ENCODE measurements at regions not wholly inside any gene's neighbourhood (a gene's known extent, or its start where the extent isn't known, plus 50 kb on each side); places are given as distances from the start of the nearest gene placed in this dataset.

- no peak overlapping the region for H3K27ac ChIP-seq
- no peaks in the 10 kb centered on the region for H3K36me3 ChIP-seq
- peaks cover 8% of the 10 kb centered on the region for H3K27me3 ChIP-seq
- TF ChIP-seq CTCF (IDR thresholded peaks at IDR 0.05), result no peak
- no peak overlapping the region for H3K4me3 ChIP-seq (ENCODE audit: low read depth in 1 of 2, low read length in 1 of 2)
- H3K4me1 ChIP-seq (ENCODE audit: control insufficient read depth in 1 of 2, insufficient read depth in 1 of 2, low read depth in 1 of 2, low read length in 1 of 2), result no peaks in the 10 kb centered on the region
- no peaks in the 10 kb centered on the region for H3K9me3 ChIP-seq
Observed at GRCh38 chr2:121082191-121082590, 202.8 kb downstream of the TFCP2L1 start.

GRCh38 chr2:121084130-121084680 lies 200.8 kb downstream of the TFCP2L1 start:
- no peaks in the 10 kb centered on the region for H3K4me1 ChIP-seq (ENCODE audit: control insufficient read depth in 1 of 2, insufficient read depth in 1 of 2, low read depth in 1 of 2, low read length in 1 of 2)
- no peak overlapping the region for H3K27ac ChIP-seq
- H3K4me3 ChIP-seq (ENCODE audit: low read depth in 1 of 2, low read length in 1 of 2), result no peak overlapping the region
- H3K9me3 ChIP-seq, result no peaks in the 10 kb centered on the region
- no peaks in the 10 kb centered on the region for H3K36me3 ChIP-seq
- TF ChIP-seq CTCF (IDR thresholded peaks at IDR 0.05), result no peak
- peaks cover 4% of the 10 kb centered on the region for H3K27me3 ChIP-seq

- Histone ChIP-seq H3K4me1 (ENCODE audit: control insufficient read depth in 1 of 2, insufficient read depth in 1 of 2, low read depth in 1 of 2, low read length in 1 of 2) (no peaks in the 10 kb centered on the region), H3K36me3 (no peaks in the 10 kb centered on the region), H3K4me3 (ENCODE audit: low read depth in 1 of 2, low read length in 1 of 2) (no peak overlapping the region), H3K27me3 (peaks cover 4% of the 10 kb centered on the region), H3K9me3 (no peaks in the 10 kb centered on the region), H3K27ac (no peak overlapping the region)
- no peak for TF ChIP-seq CTCF (IDR thresholded peaks at IDR 0.05)
Observed at GRCh38 chr2:121085801-121086200, 199.2 kb downstream of the TFCP2L1 start.

- Histone ChIP-seq H3K9me3 (no peaks in the 10 kb centered on the region), H3K27ac (no peak overlapping the region), H3K4me1 (ENCODE audit: control insufficient read depth in 1 of 2, insufficient read depth in 1 of 2, low read depth in 1 of 2, low read length in 1 of 2) (no peaks in the 10 kb centered on the region), H3K36me3 (no peaks in the 10 kb centered on the region), H3K27me3 (peaks cover 4% of the 10 kb centered on the region), H3K4me3 (ENCODE audit: low read depth in 1 of 2, low read length in 1 of 2) (no peak overlapping the region)
- TF ChIP-seq CTCF (IDR thresholded peaks at IDR 0.05), result no peak
Observed at GRCh38 chr2:121086450-121086849, 198.6 kb downstream of the TFCP2L1 start.

- peaks cover 4% of the 10 kb centered on the region for H3K27me3 ChIP-seq
- no peaks in the 10 kb centered on the region for H3K9me3 ChIP-seq
- H3K4me3 ChIP-seq (ENCODE audit: low read depth in 1 of 2, low read length in 1 of 2), result no peak overlapping the region
- no peak overlapping the region for H3K27ac ChIP-seq
- TF ChIP-seq CTCF (IDR thresholded peaks at IDR 0.05), result no peak
- no peaks in the 10 kb centered on the region for H3K4me1 ChIP-seq (ENCODE audit: control insufficient read depth in 1 of 2, insufficient read depth in 1 of 2, low read depth in 1 of 2, low read length in 1 of 2)
- H3K36me3 ChIP-seq, result no peaks in the 10 kb centered on the region
Observed at GRCh38 chr2:121087117-121087516, 197.9 kb downstream of the TFCP2L1 start.
